GM12864 (cell line): ENCODE measurements at regions not wholly inside any gene's neighbourhood (a gene's known extent, or its start where the extent isn't known, plus 50 kb on each side); places are given as distances from the start of the nearest gene placed in this dataset.

Source experiments
- DNase-seq: peaks from one replicate; pipeline ENCODE4 v3.0.0-alpha.2; 2011; ENCODE audit warnings: low read depth
- H3K4me3 ChIP-seq: 2 replicates; pipeline ENCODE4 v1.5.1; 2011; ENCODE audit warnings: mild to moderate bottlenecking, low read depth, low read length, control low read depth
- TF ChIP-seq, protein P1 (sequence below): IDR thresholded peaks from 2 replicates; pipeline ENCODE4 v1.5.1; 2011; ENCODE audit warnings: low read depth, mild to moderate bottlenecking, moderate library complexity, low read length, control low read depth, inconsistent platforms; ENCODE audit errors: missing control alignments

DNA sequence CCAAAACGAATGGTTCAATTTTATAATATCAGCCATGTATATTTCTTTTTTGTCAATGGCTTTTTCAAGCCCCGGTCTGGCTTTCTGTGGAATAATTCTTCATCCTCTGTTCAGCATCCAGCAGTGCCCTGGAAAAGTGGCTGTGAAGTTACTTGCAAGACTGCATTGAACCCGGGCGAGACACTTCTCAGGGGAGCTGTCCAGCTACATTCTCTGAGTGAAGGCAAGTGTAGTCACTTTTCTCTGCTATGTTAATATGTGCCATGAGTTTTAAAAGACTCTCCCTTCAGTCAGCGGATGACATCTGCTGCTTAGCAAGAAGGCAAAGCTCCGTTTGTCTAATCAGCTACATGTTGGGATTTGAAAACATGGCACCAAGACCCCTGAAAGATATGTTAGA lies 81.3 kb upstream of the RGMA start:
- no peak overlapping the region for H3K4me3 ChIP-seq

GRCh38 chr15:93168910-93169309 lies 79.9 kb upstream of the RGMA start:
- DNase-seq: no peak
- H3K4me3 ChIP-seq: no peak overlapping the region
- TF ChIP-seq, protein P1, sequence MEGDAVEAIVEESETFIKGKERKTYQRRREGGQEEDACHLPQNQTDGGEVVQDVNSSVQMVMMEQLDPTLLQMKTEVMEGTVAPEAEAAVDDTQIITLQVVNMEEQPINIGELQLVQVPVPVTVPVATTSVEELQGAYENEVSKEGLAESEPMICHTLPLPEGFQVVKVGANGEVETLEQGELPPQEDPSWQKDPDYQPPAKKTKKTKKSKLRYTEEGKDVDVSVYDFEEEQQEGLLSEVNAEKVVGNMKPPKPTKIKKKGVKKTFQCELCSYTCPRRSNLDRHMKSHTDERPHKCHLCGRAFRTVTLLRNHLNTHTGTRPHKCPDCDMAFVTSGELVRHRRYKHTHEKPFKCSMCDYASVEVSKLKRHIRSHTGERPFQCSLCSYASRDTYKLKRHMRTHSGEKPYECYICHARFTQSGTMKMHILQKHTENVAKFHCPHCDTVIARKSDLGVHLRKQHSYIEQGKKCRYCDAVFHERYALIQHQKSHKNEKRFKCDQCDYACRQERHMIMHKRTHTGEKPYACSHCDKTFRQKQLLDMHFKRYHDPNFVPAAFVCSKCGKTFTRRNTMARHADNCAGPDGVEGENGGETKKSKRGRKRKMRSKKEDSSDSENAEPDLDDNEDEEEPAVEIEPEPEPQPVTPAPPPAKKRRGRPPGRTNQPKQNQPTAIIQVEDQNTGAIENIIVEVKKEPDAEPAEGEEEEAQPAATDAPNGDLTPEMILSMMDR: no peak

More for the DNA sequence above, 81.3 kb upstream of the RGMA start:
- TF ChIP-seq, protein P1: no peak
- no peak for DNase-seq

- TF ChIP-seq, protein P1: no peak
- no peak for DNase-seq
- no peak overlapping the region for H3K4me3 ChIP-seq
Observed at GRCh38 chr15:93167291-93167690, 78.3 kb upstream of the RGMA start.

- TF ChIP-seq, protein P1: no peak
- no peak overlapping the region for H3K4me3 ChIP-seq
- DNase-seq: no peak
Observed at GRCh38 chr15:93166675-93167074, 77.7 kb upstream of the RGMA start.

- H3K4me3 ChIP-seq: no peak overlapping the region
Observed at GRCh38 chr15:93165734-93166470, 76.9 kb upstream of the RGMA start.

GRCh38 chr15:93164409-93164808 lies 75.4 kb upstream of the RGMA start:
- H3K4me3 ChIP-seq: no peak overlapping the region
- TF ChIP-seq, protein P1: no peak
- DNase-seq: no peak

More at GRCh38 chr15:93165734-93166470, 76.9 kb upstream of the RGMA start:
- no peak for DNase-seq
- TF ChIP-seq, protein P1: no peak

GRCh38 chr15:93162560-93162959 lies 73.5 kb upstream of the RGMA start:
- DNase-seq: no peak
- TF ChIP-seq, protein P1: no peak
- H3K4me3 ChIP-seq: no peak overlapping the region
